AG04450 (cell line): ENCODE measurements at regions not wholly inside any gene's neighbourhood (a gene's known extent, or its start where the extent isn't known, plus 50 kb on each side); places are given as distances from the start of the nearest gene placed in this dataset.

ENCODE experiments used
- CTCF ChIA-PET: fragments of 300-600, 350-600 bp; formaldehyde crosslinking; extraction: SDS; loops from one replicate; lab custom pipeline; 2022; ENCODE audit warnings: antibody characterized with exemption, inconsistent platforms; lab: Charles Lee
- POLR2A ChIA-PET: fragments of 350-600 bp; formaldehyde crosslinking; extraction: SDS; loops from one replicate; lab custom pipeline; 2021; ENCODE audit warnings: antibody characterized with exemption, inconsistent platforms; lab: Yijun Ruan, JAX
- DNase-seq: peaks from one replicate; pipeline ENCODE4 v3.0.0-alpha.2; 2011; ENCODE audit warnings: low read depth, low spot score
- H3K27ac ChIP-seq: one replicate; pipeline ENCODE4 v1.5.1; 2012; ENCODE audit warnings: low read depth, low read length, control low read depth
- H3K27me3 ChIP-seq: one replicate; pipeline ENCODE4 v1.6.0; 2012; ENCODE audit warnings: low read length; ENCODE audit not compliant: control insufficient read depth, insufficient read depth
- H3K4me3 ChIP-seq: 2 replicates; pipeline ENCODE4 v1.5.1; 2011; ENCODE audit warnings: mild to moderate bottlenecking, low read depth, low read length, control low read depth
- H3K9me3 ChIP-seq: 2 replicates; pipeline ENCODE4 v1.5.1; 2012; ENCODE audit warnings: low read length; ENCODE audit not compliant: control insufficient read depth, insufficient read depth
- CTCF ChIP-seq: IDR thresholded peaks from 2 replicates; pipeline ENCODE4 v1.5.1; 2011; ENCODE audit warnings: low read depth, low read length, control low read depth, inconsistent platforms

GRCh38 chr22:27671413-27671935, 130.1 kb downstream of the MN1 start:
- H3K27me3 ChIP-seq: peaks cover 35% of the 10 kb centered on the region
- no peak overlapping the region for H3K27ac ChIP-seq
- no peak for TF ChIP-seq CTCF
- ChIA-PET POLR2A (no interaction called here), CTCF (no interaction called here)
- H3K9me3 ChIP-seq: peaks cover 2% of the 10 kb centered on the region; the same call in 1 of the 2 replicates
- H3K4me3 ChIP-seq: no peak overlapping the region
- no peak for DNase-seq

DNA sequence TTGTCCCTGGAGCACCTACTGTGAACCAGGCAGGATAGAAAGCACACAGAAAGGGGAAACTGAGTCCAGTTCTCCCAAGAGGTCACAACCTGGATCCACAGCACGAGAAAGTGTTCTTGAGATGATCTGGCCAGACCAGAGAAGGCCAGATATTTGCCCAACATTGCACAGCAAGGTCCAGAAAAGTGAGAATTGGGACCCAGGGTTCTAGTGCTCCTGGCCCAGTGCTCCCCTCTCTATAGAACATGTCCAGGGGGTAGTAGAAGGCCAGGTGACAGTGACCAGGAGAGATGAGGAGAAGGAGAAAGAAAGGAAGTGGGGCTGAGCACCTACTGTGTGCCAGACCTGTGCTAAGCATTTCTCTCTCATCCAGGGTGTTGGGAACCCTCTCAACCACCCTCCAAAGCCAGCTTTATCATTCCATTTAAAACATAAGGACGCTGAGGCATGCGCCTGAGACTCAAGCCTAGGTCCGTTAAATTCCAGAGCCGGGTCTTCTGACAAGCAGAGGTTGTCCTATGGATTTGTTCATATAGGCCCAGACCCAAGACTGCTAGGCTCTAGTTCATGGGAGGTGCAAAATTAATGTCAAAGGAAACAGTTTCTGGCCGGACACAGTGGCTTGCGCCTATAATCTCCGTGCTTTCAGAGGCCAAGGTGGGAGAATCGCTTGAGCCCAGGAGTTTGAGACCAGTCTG, 128.7 kb downstream of the MN1 start:
- no peak for TF ChIP-seq CTCF
- ChIA-PET CTCF (no interaction called here), POLR2A (no interaction called here)
- Histone ChIP-seq H3K4me3 (no peak overlapping the region), H3K9me3 (no peaks in the 10 kb centered on the region; the same call in 1 of the 2 replicates), H3K27me3 (peaks cover 37% of the 10 kb centered on the region), H3K27ac (no peak overlapping the region)
- DNase-seq: no peak

DNA sequence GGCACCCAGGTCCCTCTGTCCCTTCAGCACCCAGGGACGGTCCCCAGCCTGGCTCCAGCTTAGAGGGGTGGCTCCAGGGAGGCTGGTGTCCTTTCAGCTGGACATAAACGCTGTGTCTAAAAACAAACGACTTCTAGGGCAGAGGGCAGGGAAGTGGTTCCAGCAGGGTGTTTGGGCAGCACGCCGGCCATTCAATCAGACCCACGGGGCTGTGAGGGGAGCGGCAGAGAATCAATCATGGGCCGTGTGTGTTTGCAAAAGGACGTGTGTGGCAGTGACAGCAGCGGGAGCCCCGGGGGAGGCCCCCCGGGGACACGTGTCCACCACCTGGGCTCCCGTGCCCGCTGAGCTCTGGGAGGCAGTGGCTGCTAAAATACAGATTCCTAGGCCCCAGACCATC, 127.7 kb downstream of the MN1 start:
- CTCF ChIA-PET: interaction anchor here (0.8 kb wide), 1 partner anchor 8 kb away, joined by 3 read pairs; no protein-coding TSS in a partner anchor
- TF ChIP-seq CTCF: no peak
- Histone ChIP-seq H3K27ac (no peak overlapping the region), H3K27me3 (peaks cover 42% of the 10 kb centered on the region), H3K9me3 (no peaks in the 10 kb centered on the region; the same call in 1 of the 2 replicates), H3K4me3 (no peak overlapping the region)
- no peak for DNase-seq
- POLR2A ChIA-PET: no interaction called here

GRCh38 chr22:27674261-27674923, 127.2 kb downstream of the MN1 start:
- POLR2A ChIA-PET: no interaction called here
- CTCF ChIA-PET: interaction anchor here (0.8 kb wide), 1 partner anchor 8 kb away, joined by 3 read pairs; no protein-coding TSS in a partner anchor
- Histone ChIP-seq H3K27ac (no peak overlapping the region), H3K9me3 (no peaks in the 10 kb centered on the region; the same call in 1 of the 2 replicates), H3K4me3 (no peak overlapping the region), H3K27me3 (peaks cover 42% of the 10 kb centered on the region)
- no peak for TF ChIP-seq CTCF
- no peak for DNase-seq
